CD4-positive, alpha-beta T cell treated with Interferon gamma for 1 hour (primary cell): ENCODE measurements at regions not wholly inside any gene's neighbourhood (a gene's known extent, or its start where the extent isn't known, plus 50 kb on each side); places are given as distances from the start of the nearest gene placed in this dataset.
"Not testable (repeated sequence)": the region's sequence is repeated elsewhere in the genome, so short reads cannot be mapped to it uniquely, and the experiment has no call there.

Experiments
- DNase-seq: peaks from one replicate; pipeline ENCODE4 v3.0.0-alpha.2; 2020

- DNase-seq = no peak
These were observed 122.7 kb upstream of the C1GALT1C1 start for GRCh38 chrX:120752431-120753082.

- DNase-seq = no peak
These were observed 121.8 kb upstream of the C1GALT1C1 start for GRCh38 chrX:120751683-120752082.

- DNase-seq = no peak
These were observed 120.5 kb upstream of the C1GALT1C1 start for GRCh38 chrX:120750381-120750780.

DNA sequence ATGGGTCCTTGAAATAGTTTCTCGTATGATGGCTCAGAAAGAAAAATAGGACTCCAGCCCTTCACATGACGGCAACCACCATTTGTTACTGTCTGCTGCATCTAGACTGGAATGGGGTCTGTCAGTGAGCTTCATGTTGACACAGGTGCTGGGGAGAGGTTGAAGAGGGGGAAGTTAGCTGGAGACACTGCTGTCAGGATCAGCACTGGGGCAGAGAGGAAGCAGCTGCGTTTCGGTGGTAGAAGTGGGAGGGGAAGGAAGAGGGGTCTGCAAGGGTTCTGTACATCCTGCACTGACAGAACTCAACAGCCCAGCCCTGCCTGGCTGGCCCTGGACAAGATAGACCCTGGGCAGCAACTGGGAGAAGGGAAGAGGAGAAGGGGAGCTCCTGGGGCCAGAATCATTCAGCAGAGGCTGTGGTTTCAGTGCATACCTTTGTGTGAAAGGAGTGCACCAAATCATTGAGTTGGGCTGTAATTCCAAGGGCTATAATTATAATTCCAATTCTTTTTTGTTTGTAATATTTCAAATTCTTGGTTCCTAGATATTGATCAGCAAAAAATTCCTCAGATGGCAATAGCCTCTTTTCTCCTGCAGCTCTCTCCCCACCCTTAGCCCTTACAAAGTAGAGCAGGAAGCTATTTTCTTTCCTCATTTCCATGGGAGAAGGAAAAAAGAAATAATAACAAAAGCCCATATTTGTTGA lies 119.4 kb upstream of the C1GALT1C1 start:
- peak; percentile 37 for DNase-seq

DNA sequence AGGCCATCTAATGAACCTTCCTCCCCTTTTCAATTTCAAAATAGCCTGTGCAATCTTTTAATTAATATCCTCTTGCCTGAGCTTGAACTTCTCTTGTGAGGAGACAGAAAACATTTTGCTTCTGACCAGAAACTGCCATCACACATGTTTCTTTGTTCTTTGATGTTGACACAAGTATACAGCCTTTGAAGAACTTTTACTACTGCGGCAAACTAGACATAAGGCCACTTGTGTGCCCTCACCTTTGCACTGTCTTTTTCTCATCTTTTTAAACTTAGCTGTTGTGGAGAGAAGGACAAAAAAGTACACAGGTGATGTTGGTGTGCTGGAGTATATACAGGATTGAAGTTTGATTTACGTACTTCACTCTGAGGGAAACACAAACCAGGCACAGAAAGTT lies 116.3 kb upstream of the C1GALT1C1 start:
- no peak for DNase-seq

GRCh38 chrX:120742946-120743665 lies 113.3 kb upstream of the C1GALT1C1 start:
- DNase-seq = no peak

DNA sequence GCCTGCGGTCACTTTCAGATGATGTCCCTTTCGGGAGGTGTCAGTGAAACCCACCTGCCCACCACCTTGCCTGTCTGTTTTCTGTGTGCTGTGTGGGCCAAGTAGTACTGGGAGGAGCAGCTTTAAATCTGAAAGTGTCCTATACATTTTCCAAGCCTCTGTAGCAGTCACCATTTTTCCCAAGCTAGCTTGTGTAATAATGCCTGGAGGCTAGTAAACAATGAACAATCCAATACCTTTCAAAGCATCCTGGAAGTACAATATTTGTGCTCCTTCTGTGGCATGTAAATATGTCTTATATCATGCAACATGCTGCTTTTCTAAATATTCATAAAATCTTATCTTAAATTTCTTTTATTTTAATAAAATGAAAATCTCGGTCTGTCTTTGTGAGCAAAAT lies 111.6 kb upstream of the C1GALT1C1 start:
- no peak for DNase-seq

DNA sequence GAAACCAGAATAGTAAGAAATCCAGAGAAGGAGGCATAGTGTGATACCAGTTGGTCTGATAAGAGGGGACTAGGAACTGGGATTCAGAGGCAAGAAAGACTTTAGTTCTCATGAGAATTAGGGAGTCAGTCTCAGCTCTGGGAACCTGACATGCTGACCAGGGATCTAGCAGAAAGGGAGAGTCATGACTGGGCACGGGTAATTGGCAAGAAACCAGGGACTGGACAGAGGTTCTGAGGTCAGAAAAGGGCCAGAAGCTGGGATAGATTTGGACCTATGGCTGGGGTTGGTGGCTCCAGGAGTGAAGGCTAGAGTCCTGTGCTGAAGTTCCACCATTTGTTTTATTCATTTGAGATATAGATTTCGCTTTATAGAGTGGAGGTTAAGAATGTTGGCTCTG lies 110.2 kb upstream of the C1GALT1C1 start:
- no peak for DNase-seq

GRCh38 chrX:120739300-120739699 lies 109.4 kb upstream of the C1GALT1C1 start:
- no peak for DNase-seq

DNA sequence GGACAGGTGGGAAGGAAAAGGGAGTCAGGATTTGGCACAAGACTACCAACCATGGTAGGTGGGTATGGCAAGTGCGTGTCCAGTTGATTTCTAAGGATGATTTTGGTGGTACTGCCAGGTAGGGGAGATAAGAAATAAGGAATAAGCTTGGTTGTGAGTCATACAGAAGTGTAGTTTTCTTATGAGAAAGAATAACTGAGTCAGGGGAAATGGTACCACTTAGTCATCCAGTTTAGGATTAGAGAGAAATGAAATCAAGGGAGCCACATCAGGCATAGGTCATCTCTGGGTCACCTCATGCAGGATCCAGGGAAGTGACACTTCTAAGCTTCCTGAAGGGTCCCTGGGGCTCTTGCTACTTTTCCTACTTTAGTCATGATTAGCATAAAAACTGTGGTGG lies 107.1 kb upstream of the C1GALT1C1 start:
- no peak for DNase-seq

DNA sequence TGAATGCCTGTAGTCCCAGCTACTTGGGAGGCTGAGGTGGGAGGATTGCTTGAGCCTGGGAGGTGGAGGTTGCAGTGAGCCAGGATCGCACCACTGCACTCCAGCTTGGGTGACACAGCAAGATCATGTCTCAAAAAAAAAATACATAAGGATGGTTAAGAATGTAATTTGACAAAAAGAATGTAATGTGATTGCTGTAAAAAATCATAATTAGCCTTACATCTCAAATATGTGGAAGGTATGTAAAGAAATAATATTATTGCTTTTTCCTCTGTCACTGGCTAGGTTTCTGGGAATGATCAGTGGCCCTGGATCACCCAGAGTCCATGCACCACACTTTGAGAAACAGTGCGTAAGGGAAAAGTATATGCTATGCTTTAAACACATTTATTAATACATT lies 106.1 kb upstream of the C1GALT1C1 start:
- no peak for DNase-seq

DNA sequence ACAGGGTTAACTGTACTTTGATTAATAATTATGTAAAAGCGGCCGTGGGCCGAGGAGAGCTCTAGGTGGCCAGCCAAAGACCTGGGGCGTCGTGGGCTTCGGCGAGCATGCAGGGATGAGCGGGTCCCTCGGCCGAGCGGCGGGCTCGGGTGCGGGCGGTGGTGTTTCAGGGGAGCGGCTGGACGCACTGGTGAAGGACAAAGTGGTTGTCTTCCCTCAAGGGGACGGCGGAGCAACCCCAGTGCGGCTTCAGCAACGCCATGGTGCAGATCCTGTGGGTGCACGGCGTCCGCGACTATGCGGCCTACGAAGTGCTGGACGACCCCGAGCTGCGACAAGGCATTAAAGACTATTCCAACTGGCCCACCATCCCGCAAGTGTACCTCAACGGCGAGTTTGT lies 103.0 kb upstream of the C1GALT1C1 start:
- no peak for DNase-seq

DNA sequence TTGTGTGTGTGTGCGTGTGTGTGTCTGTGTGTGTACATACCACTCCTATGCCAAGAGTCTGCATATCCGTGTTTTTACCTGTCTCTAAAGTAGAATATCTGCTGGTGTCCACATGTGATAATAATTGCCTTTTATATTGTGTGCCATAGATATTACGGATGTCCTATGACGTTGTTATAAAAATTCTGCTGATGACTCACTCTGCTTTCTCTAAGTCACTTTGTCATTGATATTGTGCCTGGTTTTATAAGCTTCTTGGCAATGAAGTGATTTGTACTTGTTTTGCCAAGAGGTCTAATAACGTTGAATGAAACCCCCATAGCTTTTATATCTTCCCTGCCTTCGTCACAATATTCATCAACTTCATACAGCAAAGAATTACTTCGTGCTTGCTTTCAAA lies 102.6 kb upstream of the C1GALT1C1 start:
- no peak for DNase-seq

DNA sequence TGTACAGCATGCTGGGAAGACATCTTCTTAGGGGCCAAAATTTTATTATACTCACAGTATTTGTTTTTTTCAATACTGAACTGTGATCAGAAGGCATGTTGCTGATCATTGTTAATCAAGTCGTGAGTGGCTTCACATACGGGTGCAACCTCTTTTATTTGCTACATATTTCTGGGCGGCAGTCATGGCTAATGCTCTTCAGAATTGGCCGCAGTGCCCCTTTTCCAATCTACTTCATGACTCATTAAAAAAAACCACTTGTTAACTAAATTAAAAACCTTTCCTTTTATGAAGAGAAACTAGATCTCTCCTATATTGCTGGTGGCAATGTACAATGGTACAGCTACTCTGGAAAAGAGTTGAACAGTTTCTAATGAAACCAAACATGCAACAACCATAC lies 101.5 kb upstream of the C1GALT1C1 start:
- DNase-seq = no peak

GRCh38 chrX:120729506-120730255 lies 99.8 kb upstream of the C1GALT1C1 start:
- not testable (repeated sequence) for DNase-seq

DNA sequence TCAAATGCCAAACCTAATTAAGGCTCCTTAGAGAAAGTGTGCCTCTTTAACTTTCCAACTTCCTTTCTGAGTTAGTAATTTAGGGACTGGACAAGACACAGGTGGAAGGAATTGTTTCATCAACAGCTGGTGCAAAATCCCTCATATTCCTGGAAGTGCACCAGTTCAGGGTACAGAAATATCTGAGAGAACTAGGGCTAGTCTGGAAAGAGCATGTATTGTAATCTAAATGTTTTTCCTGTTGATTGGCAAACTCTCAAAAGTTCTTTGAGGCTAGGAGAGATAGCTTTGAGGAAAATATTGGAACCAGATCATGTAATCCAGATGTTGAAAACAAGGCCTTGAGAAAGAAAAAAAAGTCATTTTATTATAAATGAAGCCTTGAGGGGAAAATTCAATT lies 98.1 kb upstream of the C1GALT1C1 start:
- no peak for DNase-seq

DNA sequence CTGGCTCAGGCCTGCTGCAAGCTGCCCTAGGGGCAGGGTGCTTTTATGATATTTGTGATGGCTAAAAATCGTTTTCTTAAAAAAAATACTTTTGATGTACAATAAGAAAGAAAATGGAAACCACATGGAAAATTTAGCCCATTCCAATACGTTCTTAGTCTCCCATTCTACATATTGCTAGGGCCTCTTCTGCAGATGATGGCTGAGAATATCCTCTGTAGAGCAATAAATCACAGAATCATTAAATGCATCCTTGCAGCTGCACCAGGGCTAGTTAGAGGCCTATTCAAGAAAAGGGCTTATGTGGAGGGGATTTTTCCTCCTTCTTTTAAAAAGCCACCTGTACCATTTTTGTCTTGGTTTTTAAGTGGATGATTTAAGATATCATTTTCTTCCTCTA lies 97.6 kb upstream of the C1GALT1C1 start:
- no peak for DNase-seq

DNA sequence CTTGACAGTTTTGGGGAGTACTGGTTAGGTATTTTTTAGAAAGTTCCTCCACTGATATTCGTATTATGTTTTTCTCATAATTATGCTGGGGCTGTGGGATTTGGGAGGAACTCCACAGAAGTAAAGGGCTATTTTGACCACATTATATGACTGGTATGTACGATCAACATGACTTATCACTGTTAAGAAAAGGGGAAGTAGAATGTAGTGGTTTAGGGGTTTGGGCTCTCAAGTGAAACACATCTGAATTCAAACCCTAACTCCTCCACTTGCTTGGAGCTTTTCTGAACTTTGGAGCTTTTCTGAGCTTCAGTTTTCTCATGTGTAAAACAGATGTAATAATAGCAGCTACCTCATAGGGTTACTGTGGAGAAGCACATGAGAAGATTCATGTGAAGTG lies 96.4 kb upstream of the C1GALT1C1 start:
- no peak for DNase-seq

DNA sequence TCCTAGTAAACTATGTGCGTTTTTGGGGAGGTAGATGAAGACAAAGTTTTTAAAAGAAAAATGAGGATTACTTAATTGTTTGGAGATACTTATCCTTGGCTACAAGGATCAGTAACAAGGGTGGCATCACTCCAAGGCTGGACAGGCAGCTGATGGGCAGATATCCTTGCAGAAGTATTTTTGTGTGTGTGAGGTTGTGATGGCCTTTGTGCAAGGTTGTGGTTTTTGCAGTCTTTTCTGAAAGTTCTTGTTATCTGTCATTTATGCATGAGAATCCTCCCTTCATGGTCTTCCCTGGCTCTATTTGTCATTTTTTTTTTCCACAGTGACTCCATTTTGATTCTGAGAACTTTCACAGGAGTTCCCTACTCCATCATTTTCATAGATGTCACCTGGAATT lies 96.0 kb upstream of the C1GALT1C1 start:
- DNase-seq = no peak

DNA sequence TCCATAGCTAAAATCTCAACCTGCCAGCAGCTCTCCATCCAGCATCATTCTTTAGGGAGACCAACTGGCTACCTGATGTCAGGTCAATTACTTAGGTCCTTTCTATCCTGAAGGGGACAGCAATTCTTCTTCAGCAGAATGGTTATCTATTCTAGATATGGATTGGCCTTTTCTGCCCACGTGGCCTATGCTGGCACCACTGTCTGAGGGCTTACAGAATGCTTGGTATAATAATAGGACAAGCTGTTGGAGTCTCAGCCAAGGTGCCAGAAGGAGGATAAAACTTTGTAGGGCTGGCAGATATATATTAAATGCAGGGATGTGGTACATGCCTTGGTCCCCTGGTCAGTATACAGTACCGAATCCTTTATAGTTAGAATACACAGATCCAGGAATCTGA lies 89.8 kb upstream of the C1GALT1C1 start:
- DNase-seq = no peak

- no peak for DNase-seq
These were observed 89.1 kb upstream of the C1GALT1C1 start for GRCh38 chrX:120718969-120719368.

DNA sequence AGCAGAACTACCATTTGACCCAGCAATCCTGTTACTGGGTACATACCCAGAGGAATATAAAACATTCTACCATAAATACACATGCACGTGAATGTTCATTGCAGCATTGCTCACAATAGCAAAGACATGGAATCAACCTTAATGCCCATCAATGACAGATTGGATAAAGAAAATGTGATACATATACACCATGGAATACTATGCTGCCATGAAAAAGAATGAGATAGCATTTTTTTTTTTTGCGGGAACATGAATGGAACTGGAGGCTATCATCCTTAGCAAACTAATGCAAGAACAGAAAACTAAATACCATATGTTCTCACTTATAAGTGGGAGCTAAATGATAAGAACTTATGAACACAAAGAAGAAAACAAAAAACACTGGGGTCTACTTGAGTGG lies 72.5 kb upstream of the C1GALT1C1 start:
- DNase-seq = not testable (repeated sequence)

DNA sequence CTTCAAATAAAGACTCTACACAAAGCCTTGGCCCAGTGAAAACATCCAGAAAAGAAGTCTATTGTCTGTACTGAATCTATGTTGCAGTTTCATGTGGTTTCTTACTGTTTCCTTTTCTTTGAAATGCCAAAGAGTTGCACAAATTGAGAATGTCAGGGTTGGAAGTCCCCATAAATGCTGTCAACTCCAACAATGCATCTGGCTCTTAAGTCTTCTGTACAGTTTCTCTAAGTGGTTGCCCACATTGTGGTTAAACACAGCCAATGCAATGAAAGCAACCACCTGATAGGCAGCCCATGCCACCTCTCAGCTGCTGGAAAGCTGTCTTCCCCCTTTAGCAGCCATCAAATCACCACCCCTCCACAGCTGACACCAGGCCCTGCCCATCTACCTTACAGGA lies 67.2 kb upstream of the C1GALT1C1 start:
- DNase-seq = peak; percentile 37

- no peak for DNase-seq
These were observed 62.5 kb upstream of the C1GALT1C1 start for GRCh38 chrX:120692319-120692718.
